ENCODE measurements at regions not wholly inside any gene's neighbourhood (a gene's known extent, or its start where the extent isn't known, plus 50 kb on each side); places are given as distances from the start of the nearest gene placed in this dataset.
A peak's percentile ranks its signal among the peaks of the same experiment; 100 is the strongest.
"Not testable (repeated sequence)": the region's sequence is repeated elsewhere in the genome, so short reads cannot be mapped to it uniquely, and the experiment has no call there.

DNA sequence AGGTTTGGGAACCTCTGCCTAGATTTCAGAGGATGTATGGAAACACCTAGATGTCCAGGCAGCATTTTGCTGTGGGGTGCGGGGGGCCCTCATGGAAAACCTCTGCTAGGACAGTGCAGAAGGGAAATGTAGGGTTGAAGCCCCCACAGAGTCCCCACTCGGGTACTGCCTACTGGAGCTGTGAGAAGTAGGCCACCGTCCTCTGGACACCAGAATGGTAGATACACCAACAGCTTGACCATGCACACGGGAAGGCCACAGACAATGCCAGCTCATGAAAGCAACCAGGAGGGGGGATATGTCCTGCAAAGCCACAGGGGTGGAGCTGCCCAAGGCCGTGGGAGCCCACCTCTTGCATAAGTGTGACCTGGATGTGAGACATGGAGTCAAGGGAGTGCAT, 1336.5 kb downstream of the SPATA31A7 start:
- not testable (repeated sequence) for H3K27me3 Mint-ChIP-seq (ENCODE audit: low read depth, unreplicated experiment); FAIRE-seq; H3K27ac ChIP-seq (ENCODE audit: low read depth, low read length); H3K4me1 Mint-ChIP-seq (ENCODE audit: low read depth, unreplicated experiment); H3K27ac Mint-ChIP-seq (ENCODE audit: unreplicated experiment); H3K79me2 ChIP-seq (ENCODE audit: insufficient read depth, low read length); H3K4me3 ChIP-seq (ENCODE audit: insufficient read depth, low read depth, low read length); DNase-seq (ENCODE audit: low read depth); H3K4me1 ChIP-seq (ENCODE audit: insufficient read depth, low read length); H4K20me1 ChIP-seq (ENCODE audit: insufficient read depth, low read length); H3K9me3 Mint-ChIP-seq (ENCODE audit: unreplicated experiment); H3K9me3 ChIP-seq (ENCODE audit: insufficient read depth, low read depth, low read length); H3K4me3 Mint-ChIP-seq (ENCODE audit: unreplicated experiment); H3K27me3 ChIP-seq (ENCODE audit: insufficient read depth, low read length); H3K4me2 ChIP-seq (ENCODE audit: low read length); H3K9ac ChIP-seq (ENCODE audit: low read length); H2AFZ ChIP-seq (ENCODE audit: low read depth, low read length); H3K36me3 ChIP-seq (ENCODE audit: insufficient read depth, low read length); H3K36me3 Mint-ChIP-seq (ENCODE audit: low read depth, unreplicated experiment)

DNA sequence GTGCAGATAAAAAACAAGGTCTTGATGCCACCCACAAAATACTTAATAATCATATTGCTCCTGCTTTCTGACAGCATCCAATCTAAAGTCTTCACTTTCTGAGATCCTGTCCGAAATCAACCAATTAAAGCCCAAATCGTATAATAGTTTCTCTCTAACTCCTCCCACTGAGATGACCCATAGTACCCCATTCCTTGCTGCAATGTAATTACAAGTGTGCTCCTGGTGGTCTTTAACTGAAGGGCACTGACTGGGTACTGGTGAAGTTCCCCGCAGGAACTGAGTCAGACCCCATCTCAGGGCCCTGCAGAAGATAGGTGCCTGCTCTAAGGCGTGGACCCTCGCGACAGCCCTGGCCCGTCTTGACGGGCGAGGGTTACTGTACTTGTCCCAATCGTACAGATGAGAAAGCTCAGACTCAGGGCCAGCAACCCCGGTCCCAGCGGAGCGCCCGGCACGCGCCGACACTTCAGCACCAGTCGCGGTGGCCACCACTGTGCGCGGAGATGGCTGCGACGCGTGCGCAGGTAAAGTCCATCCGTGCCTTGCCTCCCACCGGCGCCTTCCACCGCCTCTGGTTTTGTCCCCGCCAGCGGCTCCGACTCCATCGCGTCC, 1342.4 kb downstream of the SPATA31A7 start:
- peak overlapping the region; percentile 58 for H3K9ac ChIP-seq (ENCODE audit: low read length)
- H3K36me3 Mint-ChIP-seq (ENCODE audit: low read depth, unreplicated experiment); FAIRE-seq; H3K36me3 ChIP-seq (ENCODE audit: insufficient read depth, low read length); H3K27ac ChIP-seq (ENCODE audit: low read depth, low read length); DNase-seq (ENCODE audit: low read depth); H3K4me1 ChIP-seq (ENCODE audit: insufficient read depth, low read length); H3K9me3 Mint-ChIP-seq (ENCODE audit: unreplicated experiment); H3K4me1 Mint-ChIP-seq (ENCODE audit: low read depth, unreplicated experiment); H3K27me3 Mint-ChIP-seq (ENCODE audit: low read depth, unreplicated experiment); H3K27ac Mint-ChIP-seq (ENCODE audit: unreplicated experiment); H3K27me3 ChIP-seq (ENCODE audit: insufficient read depth, low read length); H3K9me3 ChIP-seq (ENCODE audit: insufficient read depth, low read depth, low read length); H3K79me2 ChIP-seq (ENCODE audit: insufficient read depth, low read length); H4K20me1 ChIP-seq (ENCODE audit: insufficient read depth, low read length); H2AFZ ChIP-seq (ENCODE audit: low read depth, low read length): not testable (repeated sequence)
- H3K4me2 ChIP-seq (ENCODE audit: low read length) = peak overlapping the region; percentile 46
- peak overlapping the region; percentile 46 for H3K4me3 ChIP-seq (ENCODE audit: insufficient read depth, low read depth, low read length)
- peak overlapping the region; percentile 96 for H3K4me3 Mint-ChIP-seq (ENCODE audit: unreplicated experiment)

- peak overlapping the region; percentile 96 for H3K4me3 Mint-ChIP-seq (ENCODE audit: unreplicated experiment)
Observed at GRCh38 chr9:62532777-62533173, 1342.9 kb downstream of the SPATA31A7 start.

GRCh38 chr9:62550539-62550938, 1360.7 kb downstream of the SPATA31A7 start:
- not testable (repeated sequence) for H3K9ac ChIP-seq (ENCODE audit: low read length); H4K20me1 ChIP-seq (ENCODE audit: insufficient read depth, low read length); H3K27ac Mint-ChIP-seq (ENCODE audit: unreplicated experiment); H3K4me1 Mint-ChIP-seq (ENCODE audit: low read depth, unreplicated experiment); H3K9me3 Mint-ChIP-seq (ENCODE audit: unreplicated experiment); H3K79me2 ChIP-seq (ENCODE audit: insufficient read depth, low read length); FAIRE-seq; H3K36me3 ChIP-seq (ENCODE audit: insufficient read depth, low read length); H3K27me3 Mint-ChIP-seq (ENCODE audit: low read depth, unreplicated experiment); H3K4me3 ChIP-seq (ENCODE audit: insufficient read depth, low read depth, low read length); H3K4me3 Mint-ChIP-seq (ENCODE audit: unreplicated experiment); H3K9me3 ChIP-seq (ENCODE audit: insufficient read depth, low read depth, low read length); H3K27me3 ChIP-seq (ENCODE audit: insufficient read depth, low read length); H3K36me3 Mint-ChIP-seq (ENCODE audit: low read depth, unreplicated experiment); H2AFZ ChIP-seq (ENCODE audit: low read depth, low read length); DNase-seq (ENCODE audit: low read depth); H3K27ac ChIP-seq (ENCODE audit: low read depth, low read length); H3K4me2 ChIP-seq (ENCODE audit: low read length); H3K4me1 ChIP-seq (ENCODE audit: insufficient read depth, low read length)

More at GRCh38 chr9:62532777-62533173, 1342.9 kb downstream of the SPATA31A7 start:
- not testable (repeated sequence) for FAIRE-seq; H3K9me3 ChIP-seq (ENCODE audit: insufficient read depth, low read depth, low read length); H3K36me3 Mint-ChIP-seq (ENCODE audit: low read depth, unreplicated experiment); H3K36me3 ChIP-seq (ENCODE audit: insufficient read depth, low read length); H4K20me1 ChIP-seq (ENCODE audit: insufficient read depth, low read length); H3K4me1 ChIP-seq (ENCODE audit: insufficient read depth, low read length); DNase-seq (ENCODE audit: low read depth); H3K27ac ChIP-seq (ENCODE audit: low read depth, low read length); H3K9me3 Mint-ChIP-seq (ENCODE audit: unreplicated experiment); H3K4me1 Mint-ChIP-seq (ENCODE audit: low read depth, unreplicated experiment); H3K79me2 ChIP-seq (ENCODE audit: insufficient read depth, low read length); H3K27me3 ChIP-seq (ENCODE audit: insufficient read depth, low read length); H3K27me3 Mint-ChIP-seq (ENCODE audit: low read depth, unreplicated experiment)
- peak overlapping the region; percentile 58 for H3K9ac ChIP-seq (ENCODE audit: low read length)
- peak overlapping the region; percentile 87 for H3K27ac Mint-ChIP-seq (ENCODE audit: unreplicated experiment)
- H3K4me2 ChIP-seq (ENCODE audit: low read length) = peak overlapping the region; percentile 48
- peak overlapping the region; percentile 50 for H3K4me3 ChIP-seq (ENCODE audit: insufficient read depth, low read depth, low read length)
- H2AFZ ChIP-seq (ENCODE audit: low read depth, low read length) = peak overlapping the region; percentile 52

- not testable (repeated sequence) for H4K20me1 ChIP-seq (ENCODE audit: insufficient read depth, low read length); H3K9me3 ChIP-seq (ENCODE audit: insufficient read depth, low read depth, low read length); H3K4me1 ChIP-seq (ENCODE audit: insufficient read depth, low read length); H3K36me3 Mint-ChIP-seq (ENCODE audit: low read depth, unreplicated experiment); H3K4me3 ChIP-seq (ENCODE audit: insufficient read depth, low read depth, low read length); H3K27ac Mint-ChIP-seq (ENCODE audit: unreplicated experiment); H3K36me3 ChIP-seq (ENCODE audit: insufficient read depth, low read length); H3K4me2 ChIP-seq (ENCODE audit: low read length); H3K9ac ChIP-seq (ENCODE audit: low read length); FAIRE-seq; H3K27me3 Mint-ChIP-seq (ENCODE audit: low read depth, unreplicated experiment); H3K27me3 ChIP-seq (ENCODE audit: insufficient read depth, low read length); H3K4me1 Mint-ChIP-seq (ENCODE audit: low read depth, unreplicated experiment); H3K4me3 Mint-ChIP-seq (ENCODE audit: unreplicated experiment); H3K9me3 Mint-ChIP-seq (ENCODE audit: unreplicated experiment); DNase-seq (ENCODE audit: low read depth); H2AFZ ChIP-seq (ENCODE audit: low read depth, low read length); H3K79me2 ChIP-seq (ENCODE audit: insufficient read depth, low read length); H3K27ac ChIP-seq (ENCODE audit: low read depth, low read length)
Observed at GRCh38 chr9:62560603-62561002, 1370.8 kb downstream of the SPATA31A7 start.

DNA sequence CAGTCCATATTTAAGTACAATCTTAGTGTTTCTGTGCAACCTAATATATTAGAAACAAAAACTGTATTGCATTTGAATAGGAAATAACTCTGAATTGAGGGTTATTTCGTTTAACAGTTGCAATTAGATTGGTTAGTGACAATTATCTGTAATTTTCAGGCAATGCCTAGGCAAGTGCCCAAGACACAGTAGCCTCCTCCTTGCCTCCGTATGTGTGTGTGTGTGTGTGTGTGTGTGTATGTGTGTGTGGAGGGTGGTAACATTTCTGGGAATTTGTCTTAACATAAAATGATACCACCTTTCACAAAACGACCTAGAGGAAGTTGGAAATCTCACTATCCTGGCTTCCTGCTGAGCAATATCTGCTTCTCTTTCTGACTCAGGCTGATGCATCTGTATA, 1375.3 kb downstream of the SPATA31A7 start:
- not testable (repeated sequence) for H2AFZ ChIP-seq (ENCODE audit: low read depth, low read length); H4K20me1 ChIP-seq (ENCODE audit: insufficient read depth, low read length); H3K27ac ChIP-seq (ENCODE audit: low read depth, low read length); DNase-seq (ENCODE audit: low read depth); H3K27me3 Mint-ChIP-seq (ENCODE audit: low read depth, unreplicated experiment); H3K4me1 ChIP-seq (ENCODE audit: insufficient read depth, low read length); H3K27me3 ChIP-seq (ENCODE audit: insufficient read depth, low read length); H3K79me2 ChIP-seq (ENCODE audit: insufficient read depth, low read length); H3K9me3 Mint-ChIP-seq (ENCODE audit: unreplicated experiment); H3K4me3 ChIP-seq (ENCODE audit: insufficient read depth, low read depth, low read length); H3K4me1 Mint-ChIP-seq (ENCODE audit: low read depth, unreplicated experiment); H3K4me3 Mint-ChIP-seq (ENCODE audit: unreplicated experiment); H3K36me3 Mint-ChIP-seq (ENCODE audit: low read depth, unreplicated experiment); H3K36me3 ChIP-seq (ENCODE audit: insufficient read depth, low read length); H3K9me3 ChIP-seq (ENCODE audit: insufficient read depth, low read depth, low read length); FAIRE-seq; H3K9ac ChIP-seq (ENCODE audit: low read length); H3K4me2 ChIP-seq (ENCODE audit: low read length); H3K27ac Mint-ChIP-seq (ENCODE audit: unreplicated experiment)

Data from astrocyte (in vitro differentiated cells and primary cell).